HCT116 (cell line): ENCODE measurements at regions not wholly inside any gene's neighbourhood (a gene's known extent, or its start where the extent isn't known, plus 50 kb on each side); places are given as distances from the start of the nearest gene placed in this dataset.

ENCODE experiments used
- ATAC-seq: fragments of 200-7000 bp; cut with Tn5 transposase; 2 replicates; pipeline ENCODE4 v1.9.1; 2020; ENCODE audit warnings: mild to moderate bottlenecking, moderate library complexity
- BruUV-seq: library from RNA; stranded (reverse); fragments of 400-500 nt; replicated peaks from 2 replicates; lab custom pipeline; 2021; lab: Mats Ljungman, UMichigan
- CTCF ChIA-PET: fragments of 300-600 bp; sonication (Branson Sonifier 250); formaldehyde crosslinking; loops from one replicate; lab custom pipeline; 2021; ENCODE audit warnings: antibody characterized with exemption; lab: Charles Lee
- POLR2A ChIA-PET: fragments of 300-600, 350-600 bp; sonication (Branson Sonifier 250); formaldehyde crosslinking; loops from one replicate; lab custom pipeline; 2021; ENCODE audit warnings: antibody characterized with exemption; lab: Charles Lee
- RAD21 ChIA-PET, 2 experiments: fragments of 300-600 bp; sonication (Branson Sonifier 250); formaldehyde crosslinking; loops; one replicate each; lab custom pipeline; 2023; ENCODE audit warnings: low total read pairs in 2 of 2; ENCODE audit not compliant: uncharacterized antibody in 2 of 2, unreplicated experiment in 2 of 2, low non-redundant PET in 1 of 2; lab: Charles Lee
- DNase-seq: peaks from one replicate; pipeline ENCODE4 v3.0.0-alpha.2; 2010; ENCODE audit warnings: low read depth, low spot score
- H2AFZ ChIP-seq: fragments of 200-600 bp; shearing (Covaris generic), sonication (generic); 2 replicates; pipeline ENCODE4 v1.6.1; 2017; ENCODE audit warnings: low read depth, mixed run types, mixed read lengths, antibody characterized with exemption, low read length; ENCODE audit not compliant: poor library complexity, severe bottlenecking
- H3K27ac ChIP-seq: 2 replicates; pipeline ENCODE4 v1.5.1; 2012; ENCODE audit warnings: low read depth, low read length
- H3K27me3 ChIP-seq: fragments of 200-600 bp; sonication (generic); 2 replicates; pipeline ENCODE4 v1.6.1; 2016; ENCODE audit warnings: mixed run types, low read length, mixed read lengths; ENCODE audit not compliant: insufficient read depth
- H3K36me3 ChIP-seq, 2 experiments: fragments of 200-500 bp in 1 of 2; fragments of 200-600 bp in 1 of 2; sonication (Bioruptor generic) in 1 of 2; sonication (generic) in 1 of 2; 2 replicates each; pipeline versions ENCODE4 v1.5.1 to v1.6.1; 2014 to 2016; ENCODE audit warnings: low read length in 2 of 2, inconsistent platforms in 1 of 2, mixed read lengths in 1 of 2, mixed run types in 1 of 2; ENCODE audit not compliant: insufficient read depth in 2 of 2, control insufficient read depth in 1 of 2
- H3K4me1 ChIP-seq, 2 experiments: fragments of 200-600 bp in 1 of 2; sonication (generic) in 1 of 2; 2 replicates each; pipeline versions ENCODE4 v1.5.1 to v1.6.1; 2012 to 2017; ENCODE audit warnings: low read length in 2 of 2, inconsistent platforms in 1 of 2, mild to moderate bottlenecking in 1 of 2, mixed read lengths in 1 of 2, mixed run types in 1 of 2, moderate library complexity in 1 of 2; ENCODE audit not compliant: insufficient read depth in 2 of 2, control insufficient read depth in 1 of 2
- H3K4me2 ChIP-seq: fragments of 200-600 bp; sonication (generic); 2 replicates; pipeline ENCODE4 v1.6.1; 2017; ENCODE audit warnings: mixed run types, low read length, mixed read lengths
- H3K4me3 ChIP-seq, 2 experiments: fragments of 200-600 bp in 1 of 2; sonication (generic) in 1 of 2; replicated peaks in 1 of 2; 2 replicates each; pipeline ENCODE4 v1.5.1; 2011 to 2016; ENCODE audit warnings: low read length in 2 of 2, control low read depth in 1 of 2, low read depth in 1 of 2, mild to moderate bottlenecking in 1 of 2, mixed read lengths in 1 of 2, mixed run types in 1 of 2
- H3K79me2 ChIP-seq: fragments of 200-600 bp; sonication (generic); 2 replicates; pipeline ENCODE4 v1.6.1; 2017; ENCODE audit warnings: mild to moderate bottlenecking, mixed run types, low read length, moderate library complexity, mixed read lengths; ENCODE audit not compliant: insufficient read depth
- H3K9ac ChIP-seq: fragments of 200-600 bp; sonication (generic); 2 replicates; pipeline ENCODE4 v1.6.1; 2016; ENCODE audit warnings: low read length, mixed read lengths
- H3K9me2 ChIP-seq: fragments of 200-600 bp; sonication (generic), shearing (Covaris generic); 2 replicates; pipeline ENCODE4 v1.6.1; 2017; ENCODE audit warnings: mixed run types, mild to moderate bottlenecking, moderate library complexity; ENCODE audit not compliant: insufficient read depth
- H3K9me3 ChIP-seq, 2 experiments: fragments of 200-500 bp in 1 of 2; fragments of 200-600 bp in 1 of 2; sonication (Bioruptor generic) in 1 of 2; sonication (generic) in 1 of 2; 2 replicates each; pipeline ENCODE4 v1.6.1; 2014 to 2017; ENCODE audit warnings: low read length in 2 of 2, mixed read lengths in 2 of 2, inconsistent platforms in 1 of 2, low read depth in 1 of 2, mild to moderate bottlenecking in 1 of 2, mixed run types in 1 of 2, moderate library complexity in 1 of 2; ENCODE audit not compliant: control insufficient read depth in 1 of 2, insufficient read depth in 1 of 2
- H4K20me1 ChIP-seq: fragments of 200-600 bp; sonication (generic), shearing (Covaris generic); 2 replicates; pipeline ENCODE4 v1.6.1; 2017; ENCODE audit warnings: mixed run types, mild to moderate bottlenecking, moderate library complexity; ENCODE audit not compliant: insufficient read depth
- CTCF ChIP-seq, 3 experiments: fragments of 200-600 bp in 1 of 3; sonication (generic) in 1 of 3; IDR thresholded peaks in 2 of 3; conservative IDR thresholded peaks in 1 of 3; 2 replicates each; pipeline ENCODE4 v1.5.1; 2012 to 2017; ENCODE audit warnings: low read depth in 2 of 3, low read length in 2 of 3, antibody characterized with exemption in 1 of 3, borderline replicate concordance in 1 of 3, control low read depth in 1 of 3, mild to moderate bottlenecking in 1 of 3, mixed read lengths in 1 of 3, mixed run types in 1 of 3, moderate library complexity in 1 of 3; ENCODE audit not compliant: insufficient read depth in 1 of 3
- ELF1 ChIP-seq: IDR thresholded peaks from 2 replicates; pipeline ENCODE4 v1.6.1; 2012; ENCODE audit warnings: low read depth, borderline replicate concordance
- JUND ChIP-seq: IDR thresholded peaks from 2 replicates; pipeline ENCODE4 v1.6.1; 2012
- POLR2AphosphoS5 ChIP-seq: IDR thresholded peaks from 2 replicates; pipeline ENCODE4 v1.6.1; 2011; ENCODE audit warnings: mild to moderate bottlenecking, low read depth, low read length, moderate library complexity
- RAD21 ChIP-seq: IDR thresholded peaks from 2 replicates; pipeline ENCODE4 v1.6.1; 2012; ENCODE audit warnings: low read depth, mild to moderate bottlenecking
- REST ChIP-seq: IDR thresholded peaks from 2 replicates; pipeline ENCODE4 v1.6.1; 2012; ENCODE audit warnings: low read depth
- SRF ChIP-seq: IDR thresholded peaks from 2 replicates; pipeline ENCODE4 v1.6.1; 2012; ENCODE audit warnings: low read depth
- YY1 ChIP-seq: IDR thresholded peaks from 2 replicates; pipeline ENCODE4 v1.6.1; 2011; ENCODE audit warnings: low read length, low read depth, moderate library complexity, mild to moderate bottlenecking; ENCODE audit not compliant: insufficient replicate concordance; ENCODE audit errors: extremely low read depth
- ZFX ChIP-seq: fragments of 450-650 bp; IDR thresholded peaks from 2 replicates; pipeline ENCODE4 v1.6.1; 2017
- intact Hi-C: fragments of 100-400 bp; cut with micrococcal nuclease; formaldehyde crosslinking; loops from 2 replicates; pipeline ENCODE4 v1.10.0; 2022

- Histone ChIP-seq H3K4me2 (no peak overlapping the region), H3K27me3 (peaks cover 73% of the 10 kb centered on the region), H3K9ac (no peak overlapping the region), H3K9me2 (no peaks in the 10 kb centered on the region), H3K79me2 (no peaks in the 10 kb centered on the region), H3K36me3 (no peaks in the 10 kb centered on the region), H2AFZ (no peak overlapping the region), H4K20me1 (no peaks in the 10 kb centered on the region), H3K9me3 (no peaks in the 10 kb centered on the region), H3K4me3 (no peak overlapping the region), H3K4me1 (no peaks in the 10 kb centered on the region), H3K27ac (no peak overlapping the region)
- TF ChIP-seq POLR2AphosphoS5: no peak
- no peak for TF ChIP-seq ZFX
- TF ChIP-seq SRF: no peak
- POLR2A ChIA-PET: no interaction called here
- no TSS peak for BruUV-seq
- no peak for ATAC-seq
- RAD21 ChIA-PET: no interaction called here
- intact Hi-C loops: no loop called here
- CTCF ChIA-PET: no interaction called here
- DNase-seq: no peak
Observed at GRCh38 chr15:81433462-81433861, 59.4 kb upstream of the TMC3 start.

GRCh38 chr15:81432179-81432578, 58.2 kb upstream of the TMC3 start:
- POLR2A ChIA-PET: no interaction called here
- no peaks in the 10 kb centered on the region for H3K36me3 ChIP-seq
- no peaks in the 10 kb centered on the region for H3K9me2 ChIP-seq
- peaks cover 78% of the 10 kb centered on the region for H3K27me3 ChIP-seq
- RAD21 ChIA-PET: no interaction called here
- no peaks in the 10 kb centered on the region for H3K9me3 ChIP-seq
- DNase-seq (no peak), ATAC-seq (no peak)
- no peaks in the 10 kb centered on the region for H3K79me2 ChIP-seq
- no peak overlapping the region for H3K4me3 ChIP-seq
- CTCF ChIA-PET: no interaction called here
- intact Hi-C loops: no loop called here
- BruUV-seq: no TSS peak
- H3K4me1 ChIP-seq: no peaks in the 10 kb centered on the region
- no peak overlapping the region for H2AFZ ChIP-seq
- TF ChIP-seq RAD21 (no peak), YY1 (no peak), REST (no peak), ZFX (no peak), JUND (no peak), ELF1 (no peak), CTCF (IDR thresholded peaks at IDR 0.05 in 2 of 3, conservative IDR thresholded peaks at IDR 0.05 in 1 of 3; ENCODE audit: borderline replicate concordance in 1 of 3, insufficient read depth in 1 of 3, low read depth in 2 of 3, low read length in 2 of 3) (no peak)
- H4K20me1 ChIP-seq: no peaks in the 10 kb centered on the region
- no peak overlapping the region for H3K9ac ChIP-seq
- H3K27ac ChIP-seq: no peak overlapping the region
- no peak overlapping the region for H3K4me2 ChIP-seq
